ENCODE measurements at regions not wholly inside any gene's neighbourhood (a gene's known extent, or its start where the extent isn't known, plus 50 kb on each side); places are given as distances from the start of the nearest gene placed in this dataset.

DNA sequence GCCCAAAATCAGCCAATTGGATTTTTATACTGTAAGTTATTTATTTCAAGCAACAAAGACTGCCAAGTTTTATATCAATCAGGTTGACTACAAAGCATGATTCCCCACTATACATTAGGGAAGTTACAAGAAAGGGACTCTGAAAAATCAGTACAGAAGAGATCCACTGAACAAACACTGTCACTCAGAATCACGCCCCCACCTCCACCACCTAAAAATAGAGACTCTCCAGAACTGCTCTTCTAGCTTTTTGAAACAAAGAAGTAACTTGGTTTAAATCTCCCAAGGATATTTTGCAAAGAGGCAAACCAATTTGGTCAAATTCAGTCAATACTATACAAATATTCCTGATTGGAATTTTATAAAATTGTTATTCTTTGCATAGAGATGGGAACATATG lies 438.0 kb downstream of the HTR1A start:
- Histone ChIP-seq H3K27me3 (ENCODE audit: insufficient read depth, low read depth) (no peaks in the 10 kb centered on the region), H3K9ac (no peak overlapping the region), H3K4me2 (no peak overlapping the region), H3K4me1 (ENCODE audit: low read depth, poor library complexity, severe bottlenecking) (no peaks in the 10 kb centered on the region), H3K36me3 (ENCODE audit: insufficient read depth) (no peaks in the 10 kb centered on the region), H3K27ac (no peak overlapping the region), H2AFZ (ENCODE audit: low read depth) (no peak overlapping the region), H4K20me1 (ENCODE audit: insufficient read depth) (no peaks in the 10 kb centered on the region), H3K4me3 (IDR thresholded peaks at IDR 0.05; ENCODE audit: insufficient read depth, low read depth, low read length) (no peak overlapping the region), H3K79me2 (ENCODE audit: insufficient read depth, low read depth) (no peaks in the 10 kb centered on the region)
- TF ChIP-seq, protein P1, sequence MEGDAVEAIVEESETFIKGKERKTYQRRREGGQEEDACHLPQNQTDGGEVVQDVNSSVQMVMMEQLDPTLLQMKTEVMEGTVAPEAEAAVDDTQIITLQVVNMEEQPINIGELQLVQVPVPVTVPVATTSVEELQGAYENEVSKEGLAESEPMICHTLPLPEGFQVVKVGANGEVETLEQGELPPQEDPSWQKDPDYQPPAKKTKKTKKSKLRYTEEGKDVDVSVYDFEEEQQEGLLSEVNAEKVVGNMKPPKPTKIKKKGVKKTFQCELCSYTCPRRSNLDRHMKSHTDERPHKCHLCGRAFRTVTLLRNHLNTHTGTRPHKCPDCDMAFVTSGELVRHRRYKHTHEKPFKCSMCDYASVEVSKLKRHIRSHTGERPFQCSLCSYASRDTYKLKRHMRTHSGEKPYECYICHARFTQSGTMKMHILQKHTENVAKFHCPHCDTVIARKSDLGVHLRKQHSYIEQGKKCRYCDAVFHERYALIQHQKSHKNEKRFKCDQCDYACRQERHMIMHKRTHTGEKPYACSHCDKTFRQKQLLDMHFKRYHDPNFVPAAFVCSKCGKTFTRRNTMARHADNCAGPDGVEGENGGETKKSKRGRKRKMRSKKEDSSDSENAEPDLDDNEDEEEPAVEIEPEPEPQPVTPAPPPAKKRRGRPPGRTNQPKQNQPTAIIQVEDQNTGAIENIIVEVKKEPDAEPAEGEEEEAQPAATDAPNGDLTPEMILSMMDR (conservative IDR thresholded peaks at IDR 0.05; ENCODE audit: low read depth, low read length) = no peak

DNA sequence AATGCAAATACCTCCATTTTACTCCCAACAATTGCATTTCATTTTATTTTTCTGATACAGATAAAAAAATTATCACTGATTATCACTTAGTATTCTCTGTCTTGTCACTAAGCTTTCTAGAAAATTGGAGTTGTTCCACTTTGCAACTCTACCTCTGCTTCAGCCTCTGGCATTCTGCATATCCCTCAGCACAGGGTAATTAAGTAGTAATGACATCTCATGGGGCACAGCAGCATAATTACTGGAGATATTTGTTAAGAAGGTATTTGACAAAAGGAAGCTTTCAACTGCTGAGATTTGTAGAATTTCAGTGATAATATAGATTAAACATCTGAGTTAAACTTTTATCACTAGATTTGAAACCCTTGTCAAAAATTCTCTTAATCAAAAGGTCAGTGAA lies 446.2 kb downstream of the HTR1A start:
- no peaks in the 10 kb centered on the region for H3K79me2 ChIP-seq (ENCODE audit: insufficient read depth, low read depth)
- H3K4me3 ChIP-seq (IDR thresholded peaks at IDR 0.05; ENCODE audit: insufficient read depth, low read depth, low read length) = no peak overlapping the region
- no peaks in the 10 kb centered on the region for H3K36me3 ChIP-seq (ENCODE audit: insufficient read depth)
- TF ChIP-seq, protein P1 (conservative IDR thresholded peaks at IDR 0.05; ENCODE audit: low read depth, low read length) = no peak
- H3K4me1 ChIP-seq (ENCODE audit: low read depth, poor library complexity, severe bottlenecking) = no peaks in the 10 kb centered on the region
- H4K20me1 ChIP-seq (ENCODE audit: insufficient read depth) = no peaks in the 10 kb centered on the region
- no peak overlapping the region for H3K4me2 ChIP-seq
- H2AFZ ChIP-seq (ENCODE audit: low read depth) = no peak overlapping the region
- no peak overlapping the region for H3K9ac ChIP-seq
- H3K27me3 ChIP-seq (ENCODE audit: insufficient read depth, low read depth) = no peaks in the 10 kb centered on the region
- no peak overlapping the region for H3K27ac ChIP-seq

GRCh38 chr5:63500242-63500641 lies 462.0 kb downstream of the HTR1A start:
- no peak overlapping the region for H2AFZ ChIP-seq (ENCODE audit: low read depth)
- H3K36me3 ChIP-seq (ENCODE audit: insufficient read depth) = no peaks in the 10 kb centered on the region
- no peaks in the 10 kb centered on the region for H3K27me3 ChIP-seq (ENCODE audit: insufficient read depth, low read depth)
- no peak overlapping the region for H3K4me3 ChIP-seq (IDR thresholded peaks at IDR 0.05; ENCODE audit: insufficient read depth, low read depth, low read length)
- no peak overlapping the region for H3K27ac ChIP-seq
- H3K4me1 ChIP-seq (ENCODE audit: low read depth, poor library complexity, severe bottlenecking) = no peaks in the 10 kb centered on the region
- no peaks in the 10 kb centered on the region for H3K79me2 ChIP-seq (ENCODE audit: insufficient read depth, low read depth)
- H3K4me2 ChIP-seq = no peak overlapping the region
- no peaks in the 10 kb centered on the region for H4K20me1 ChIP-seq (ENCODE audit: insufficient read depth)
- H3K9ac ChIP-seq = no peak overlapping the region
- TF ChIP-seq, protein P1 (conservative IDR thresholded peaks at IDR 0.05; ENCODE audit: low read depth, low read length) = no peak

DNA sequence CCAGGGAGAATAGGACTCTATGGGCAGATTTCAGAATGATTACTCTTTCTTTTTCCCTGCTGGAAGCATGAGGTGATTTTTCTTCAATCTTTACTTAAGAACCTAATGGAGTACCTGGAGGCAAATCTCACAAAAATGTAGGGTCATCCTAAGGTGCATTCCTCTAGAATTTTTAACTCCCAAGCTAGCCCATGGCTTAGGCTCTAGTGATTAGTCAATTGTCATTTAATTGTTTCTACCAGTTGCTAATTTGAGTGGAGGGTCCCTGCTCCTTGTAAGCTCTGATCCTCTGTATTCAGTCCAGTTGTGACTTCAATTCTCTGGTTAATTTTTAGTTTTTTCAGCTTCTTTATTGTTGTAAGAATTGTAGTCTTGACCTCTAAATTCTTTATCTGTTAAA lies 467.0 kb downstream of the HTR1A start:
- Histone ChIP-seq H3K4me1 (ENCODE audit: low read depth, poor library complexity, severe bottlenecking) (no peaks in the 10 kb centered on the region), H3K4me3 (IDR thresholded peaks at IDR 0.05; ENCODE audit: insufficient read depth, low read depth, low read length) (no peak overlapping the region), H3K27me3 (ENCODE audit: insufficient read depth, low read depth) (no peaks in the 10 kb centered on the region), H3K27ac (no peak overlapping the region), H4K20me1 (ENCODE audit: insufficient read depth) (no peaks in the 10 kb centered on the region), H3K79me2 (ENCODE audit: insufficient read depth, low read depth) (no peaks in the 10 kb centered on the region), H3K9ac (no peak overlapping the region), H3K36me3 (ENCODE audit: insufficient read depth) (no peaks in the 10 kb centered on the region), H3K4me2 (no peak overlapping the region), H2AFZ (ENCODE audit: low read depth) (no peak overlapping the region)
- TF ChIP-seq, protein P1 (conservative IDR thresholded peaks at IDR 0.05; ENCODE audit: low read depth, low read length) = no peak

DNA sequence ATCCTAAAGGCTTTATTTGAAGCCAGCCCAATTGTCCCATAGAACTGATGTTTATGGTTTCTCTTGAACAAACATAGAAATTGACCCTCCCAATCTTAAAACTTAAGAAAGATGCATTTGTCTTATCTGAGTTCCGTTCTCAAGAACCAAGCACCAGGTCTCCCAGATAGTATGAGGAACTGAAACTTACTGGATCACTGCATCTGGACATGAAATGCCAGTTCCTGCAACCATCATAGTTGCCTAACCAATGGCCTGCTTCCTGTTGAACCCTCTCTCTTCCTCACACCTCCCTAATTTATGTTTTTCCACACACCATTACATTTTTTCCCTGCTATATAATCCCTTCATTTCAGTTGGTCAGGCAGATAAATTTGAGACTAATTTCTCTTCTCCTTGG lies 478.9 kb downstream of the HTR1A start:
- H3K4me3 ChIP-seq (IDR thresholded peaks at IDR 0.05; ENCODE audit: insufficient read depth, low read depth, low read length) = no peak overlapping the region
- H3K27me3 ChIP-seq (ENCODE audit: insufficient read depth, low read depth) = no peaks in the 10 kb centered on the region
- TF ChIP-seq, protein P1 (conservative IDR thresholded peaks at IDR 0.05; ENCODE audit: low read depth, low read length) = no peak
- no peak overlapping the region for H3K9ac ChIP-seq
- H3K27ac ChIP-seq = no peak overlapping the region
- no peaks in the 10 kb centered on the region for H3K36me3 ChIP-seq (ENCODE audit: insufficient read depth)
- no peaks in the 10 kb centered on the region for H4K20me1 ChIP-seq (ENCODE audit: insufficient read depth)
- H3K4me2 ChIP-seq = no peak overlapping the region
- H2AFZ ChIP-seq (ENCODE audit: low read depth) = no peak overlapping the region
- H3K4me1 ChIP-seq (ENCODE audit: low read depth, poor library complexity, severe bottlenecking) = no peaks in the 10 kb centered on the region
- no peaks in the 10 kb centered on the region for H3K79me2 ChIP-seq (ENCODE audit: insufficient read depth, low read depth)
